ENCODE measurements at regions not wholly inside any gene's neighbourhood (a gene's known extent, or its start where the extent isn't known, plus 50 kb on each side); places are given as distances from the start of the nearest gene placed in this dataset.

GRCh38 chr10:61031341-61031740 is 87.4 kb upstream of the RHOBTB1 start:
- Histone ChIP-seq H3K4me2 (replicated peaks; ENCODE audit: extremely low read depth, low read length, poor library complexity, severe bottlenecking) (no peak overlapping the region), H3K9ac (ENCODE audit: insufficient read depth, low read length, poor library complexity, severe bottlenecking) (no peak overlapping the region), H3K4me1 (ENCODE audit: control insufficient read depth in 1 of 2, insufficient read depth in 2 of 2, low read length in 2 of 2) (no peaks in the 10 kb centered on the region), H3K9me3 (replicated peaks in 1 of 2; ENCODE audit: control insufficient read depth in 1 of 2, insufficient read depth in 1 of 2, low read length in 2 of 2) (no peaks in the 10 kb centered on the region), H3K4me3 (replicated peaks in 1 of 3; ENCODE audit: low read depth in 2 of 3, low read length in 3 of 3) (no peak overlapping the region), H2AFZ (ENCODE audit: insufficient read depth, low read depth, low read length, poor library complexity, severe bottlenecking) (no peak overlapping the region), H3K79me2 (ENCODE audit: insufficient read depth, low read length) (no peaks in the 10 kb centered on the region), H3K36me3 (replicated peaks in 1 of 2; ENCODE audit: control insufficient read depth in 1 of 2, insufficient read depth in 2 of 2, low read length in 2 of 2) (no peaks in the 10 kb centered on the region), H3K27me3 (ENCODE audit: control insufficient read depth in 2 of 2, insufficient read depth in 2 of 2, low read length in 2 of 2) (no peaks in the 10 kb centered on the region), H4K20me1 (ENCODE audit: insufficient read depth, low read length) (no peaks in the 10 kb centered on the region), H3K27ac (ENCODE audit: low read depth in 1 of 2, low read length in 2 of 2) (no peak overlapping the region)
- TF ChIP-seq, protein P1, sequence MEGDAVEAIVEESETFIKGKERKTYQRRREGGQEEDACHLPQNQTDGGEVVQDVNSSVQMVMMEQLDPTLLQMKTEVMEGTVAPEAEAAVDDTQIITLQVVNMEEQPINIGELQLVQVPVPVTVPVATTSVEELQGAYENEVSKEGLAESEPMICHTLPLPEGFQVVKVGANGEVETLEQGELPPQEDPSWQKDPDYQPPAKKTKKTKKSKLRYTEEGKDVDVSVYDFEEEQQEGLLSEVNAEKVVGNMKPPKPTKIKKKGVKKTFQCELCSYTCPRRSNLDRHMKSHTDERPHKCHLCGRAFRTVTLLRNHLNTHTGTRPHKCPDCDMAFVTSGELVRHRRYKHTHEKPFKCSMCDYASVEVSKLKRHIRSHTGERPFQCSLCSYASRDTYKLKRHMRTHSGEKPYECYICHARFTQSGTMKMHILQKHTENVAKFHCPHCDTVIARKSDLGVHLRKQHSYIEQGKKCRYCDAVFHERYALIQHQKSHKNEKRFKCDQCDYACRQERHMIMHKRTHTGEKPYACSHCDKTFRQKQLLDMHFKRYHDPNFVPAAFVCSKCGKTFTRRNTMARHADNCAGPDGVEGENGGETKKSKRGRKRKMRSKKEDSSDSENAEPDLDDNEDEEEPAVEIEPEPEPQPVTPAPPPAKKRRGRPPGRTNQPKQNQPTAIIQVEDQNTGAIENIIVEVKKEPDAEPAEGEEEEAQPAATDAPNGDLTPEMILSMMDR (IDR thresholded peaks at IDR 0.05): no peak
- Mint-ChIP-seq H3K27me3 (ENCODE audit: low read depth in 3 of 3) (peaks cover 0 to 1% (median 0%) of the 10 kb centered on the region in 3 donors), H3K36me3 (no peaks in the 10 kb centered on the region), H3K9me3 (peaks cover 3 to 12% (median 5%) of the 10 kb centered on the region in 7 donors), H3K27ac (no peak overlapping the region), H3K4me3 (no peak overlapping the region), H3K4me1 (no peaks in the 10 kb centered on the region)
- DNase-seq: no peak
- WGBS (ENCODE audit: insufficient coverage): 100% methylated on average over 1 of the region's 3 CpGs
- intact Hi-C loops (cut with micrococcal nuclease): no loop called here

DNA sequence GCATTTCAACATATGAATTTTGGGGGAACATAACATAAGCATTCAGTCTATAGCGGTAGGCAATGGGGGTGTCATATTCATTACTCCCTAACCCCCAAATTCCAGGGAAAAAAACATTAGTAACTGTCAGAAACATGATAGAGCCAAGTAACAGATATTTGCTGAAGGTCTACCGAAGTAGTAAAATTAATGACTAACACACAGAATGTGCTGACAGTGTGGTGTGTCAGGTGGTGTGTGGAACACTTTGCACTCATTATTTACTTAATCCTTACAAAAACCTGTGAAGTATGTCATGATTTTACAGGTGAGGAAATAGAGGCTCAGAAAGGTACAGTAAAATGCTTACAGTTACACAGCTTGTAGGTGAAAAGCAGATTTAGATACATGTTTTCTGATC is 85.4 kb upstream of the RHOBTB1 start:
- H3K9me3 Mint-ChIP-seq: peaks cover 2 to 9% (median 3%) of the 10 kb centered on the region in 7 donors
- Histone ChIP-seq H3K4me1 (ENCODE audit: control insufficient read depth in 1 of 2, insufficient read depth in 2 of 2, low read length in 2 of 2) (no peaks in the 10 kb centered on the region), H3K4me2 (replicated peaks; ENCODE audit: extremely low read depth, low read length, poor library complexity, severe bottlenecking) (no peak overlapping the region), H3K27ac (ENCODE audit: low read depth in 1 of 2, low read length in 2 of 2) (no peak overlapping the region), H4K20me1 (ENCODE audit: insufficient read depth, low read length) (no peaks in the 10 kb centered on the region), H2AFZ (ENCODE audit: insufficient read depth, low read depth, low read length, poor library complexity, severe bottlenecking) (no peak overlapping the region), H3K4me3 (replicated peaks in 1 of 3; ENCODE audit: low read depth in 2 of 3, low read length in 3 of 3) (no peak overlapping the region), H3K9me3 (replicated peaks in 1 of 2; ENCODE audit: control insufficient read depth in 1 of 2, insufficient read depth in 1 of 2, low read length in 2 of 2) (no peaks in the 10 kb centered on the region), H3K79me2 (ENCODE audit: insufficient read depth, low read length) (no peaks in the 10 kb centered on the region), H3K36me3 (replicated peaks in 1 of 2; ENCODE audit: control insufficient read depth in 1 of 2, insufficient read depth in 2 of 2, low read length in 2 of 2) (no peaks in the 10 kb centered on the region), H3K9ac (ENCODE audit: insufficient read depth, low read length, poor library complexity, severe bottlenecking) (no peak overlapping the region), H3K27me3 (ENCODE audit: control insufficient read depth in 2 of 2, insufficient read depth in 2 of 2, low read length in 2 of 2) (no peaks in the 10 kb centered on the region)
- no peaks in the 10 kb centered on the region for H3K4me1 Mint-ChIP-seq
- TF ChIP-seq, protein P1 (IDR thresholded peaks at IDR 0.05): no peak
- no peak overlapping the region for H3K4me3 Mint-ChIP-seq
- H3K36me3 Mint-ChIP-seq: no peaks in the 10 kb centered on the region
- no peak overlapping the region for H3K27ac Mint-ChIP-seq
- WGBS (ENCODE audit: insufficient coverage): no CpG with 5 or more reads among the region's 2 CpGs
- H3K27me3 Mint-ChIP-seq (ENCODE audit: low read depth in 3 of 3): peaks cover 0 to 1% (median 1%) of the 10 kb centered on the region in 3 donors
- intact Hi-C loops (cut with micrococcal nuclease): no loop called here
- DNase-seq: no peak

Data from CD14-positive monocyte (primary cell).